Lower lobe of right lung (tissue), 2 donors: ENCODE measurements at regions not wholly inside any gene's neighbourhood (a gene's known extent, or its start where the extent isn't known, plus 50 kb on each side); places are given as distances from the start of the nearest gene placed in this dataset.

ENCODE experiments used
- ATAC-seq, 2 donors: fragments of 200-7000 bp; cut with Tn5 transposase; one replicate each; pipeline ENCODE4 v1.9.1; 2020 to 2022; ENCODE audit warnings: mild to moderate bottlenecking in 2 of 2, moderate library complexity in 2 of 2
- DNase-seq: peaks from one replicate; pipeline ENCODE4 v3.0.0-alpha.2; 2020
- H3K27ac ChIP-seq: fragments of 200-600 bp; one replicate; pipeline ENCODE4 v1.8.0; 2022
- H3K27me3 ChIP-seq: fragments of 200-600 bp; one replicate; pipeline ENCODE4 v1.8.0; 2022; ENCODE audit warnings: low read depth
- H3K36me3 ChIP-seq: fragments of 200-600 bp; one replicate; pipeline ENCODE4 v1.8.0; 2022; ENCODE audit warnings: mild to moderate bottlenecking
- H3K4me1 ChIP-seq: fragments of 200-600 bp; one replicate; pipeline ENCODE4 v1.8.0; 2022
- H3K4me3 ChIP-seq: fragments of 200-600 bp; one replicate; pipeline ENCODE4 v1.8.0; 2022; ENCODE audit warnings: mild to moderate bottlenecking
- H3K9me3 ChIP-seq: fragments of 200-600 bp; one replicate; pipeline ENCODE4 v1.8.0; 2022
- CTCF ChIP-seq: fragments of 200-600 bp; IDR thresholded peaks from one replicate; pipeline ENCODE4 v1.8.0; 2022; ENCODE audit warnings: antibody characterized with exemption, mild to moderate bottlenecking
- intact Hi-C: fragments of 100-400 bp; cut with DNase I; formaldehyde crosslinking; loops from one replicate; pipeline ENCODE4 v1.11.0; 2022
- donor health status: DM: no; HTN: yes; CAD: no; lungs with severe emphysema.

- intact Hi-C loops, result no loop called here
- Histone ChIP-seq H3K27ac (no peak overlapping the region), H3K4me1 (no peaks in the 10 kb centered on the region), H3K9me3 (no peaks in the 10 kb centered on the region), H3K4me3 (no peak overlapping the region), H3K36me3 (no peaks in the 10 kb centered on the region), H3K27me3 (no peaks in the 10 kb centered on the region)
- DNase-seq (no peak), ATAC-seq (no peak)
- no peak for TF ChIP-seq CTCF
Observed at GRCh38 chr16:62177351-62178203, 141.3 kb upstream of the CDH8 start.

- DNase-seq (no peak), ATAC-seq (no peak)
- no peaks in the 10 kb centered on the region for H3K4me1 ChIP-seq
- H3K9me3 ChIP-seq, result no peaks in the 10 kb centered on the region
- intact Hi-C loops, result no loop called here
- no peaks in the 10 kb centered on the region for H3K27me3 ChIP-seq
- no peak overlapping the region for H3K4me3 ChIP-seq
- no peaks in the 10 kb centered on the region for H3K36me3 ChIP-seq
- TF ChIP-seq CTCF, result no peak
- H3K27ac ChIP-seq, result no peak overlapping the region
Observed at GRCh38 chr16:62170642-62171041, 134.4 kb upstream of the CDH8 start.

- DNase-seq (no peak), ATAC-seq (no peak)
- Histone ChIP-seq H3K4me1 (no peaks in the 10 kb centered on the region), H3K27me3 (no peaks in the 10 kb centered on the region), H3K9me3 (no peaks in the 10 kb centered on the region), H3K27ac (no peak overlapping the region), H3K36me3 (no peaks in the 10 kb centered on the region), H3K4me3 (no peak overlapping the region)
- intact Hi-C loops, result no loop called here
- TF ChIP-seq CTCF, result no peak
Observed at GRCh38 chr16:62167551-62167950, 131.3 kb upstream of the CDH8 start.

GRCh38 chr16:62157544-62157943, 121.3 kb upstream of the CDH8 start:
- no peak for DNase-seq
- no peaks in the 10 kb centered on the region for H3K4me1 ChIP-seq
- intact Hi-C loops, result no loop called here
- no peak overlapping the region for H3K27ac ChIP-seq
- H3K27me3 ChIP-seq, result no peaks in the 10 kb centered on the region
- H3K36me3 ChIP-seq, result no peaks in the 10 kb centered on the region
- ATAC-seq, result no peak
- no peaks in the 10 kb centered on the region for H3K9me3 ChIP-seq
- H3K4me3 ChIP-seq, result no peak overlapping the region
- no peak for TF ChIP-seq CTCF

- DNase-seq (no peak), ATAC-seq (no peak)
- Histone ChIP-seq H3K9me3 (no peaks in the 10 kb centered on the region), H3K4me3 (no peak overlapping the region), H3K27ac (no peak overlapping the region), H3K4me1 (no peaks in the 10 kb centered on the region), H3K27me3 (no peaks in the 10 kb centered on the region), H3K36me3 (no peaks in the 10 kb centered on the region)
- intact Hi-C loops, result no loop called here
- TF ChIP-seq CTCF, result no peak
Observed at GRCh38 chr16:62156971-62157370, 120.7 kb upstream of the CDH8 start.
